Esophagus muscularis mucosa (tissue), 4 donors: ENCODE measurements at regions not wholly inside any gene's neighbourhood (a gene's known extent, or its start where the extent isn't known, plus 50 kb on each side); places are given as distances from the start of the nearest gene placed in this dataset.

Source experiments
- DNase-seq: peaks from one replicate; pipeline ENCODE4 v3.0.0-alpha.2; 2017; ENCODE audit errors: extremely low spot score
- H3K27ac ChIP-seq, 4 donors: fragments of 200-600 bp; sonication (generic); replicated peaks in 1 of 4; 1 replicate in 3 of 4; 2 replicates in 1 of 4; pipeline ENCODE4 v1.5.1; 2016 to 2019; ENCODE audit warnings: mild to moderate bottlenecking in 1 of 4
- H3K27me3 ChIP-seq, 4 donors: fragments of 200-600 bp; sonication (generic); one replicate each; pipeline versions ENCODE4 v1.5.1 to v1.6.0; 2016 to 2019
- H3K36me3 ChIP-seq, 4 donors: fragments of 200-600 bp; sonication (generic); one replicate each; pipeline ENCODE4 v1.5.1; 2016 to 2019
- H3K4me1 ChIP-seq, 4 donors: fragments of 200-600 bp; sonication (generic); one replicate each; pipeline ENCODE4 v1.5.1; 2016 to 2019
- H3K4me3 ChIP-seq, 4 donors: fragments of 200-600 bp; sonication (generic); 1 replicate in 2 of 4; 2 replicates in 2 of 4; pipeline ENCODE4 v1.5.1; 2016 to 2019; ENCODE audit warnings: mild to moderate bottlenecking in 4 of 4, moderate library complexity in 1 of 4
- H3K9me3 ChIP-seq, 4 donors: fragments of 200-600 bp; sonication (generic); 1 replicate in 3 of 4; 2 replicates in 1 of 4; pipeline ENCODE4 v1.5.1; 2016 to 2019
- EP300 ChIP-seq: sonication (generic); formaldehyde crosslinking; IDR thresholded peaks from one replicate; pipeline ENCODE4 v1.6.1; 2017; ENCODE audit warnings: antibody characterized with exemption
- POLR2A ChIP-seq: fragments of 450-650 bp; IDR thresholded peaks from one replicate; pipeline ENCODE4 v1.6.1; 2017; ENCODE audit warnings: antibody characterized with exemption, moderate library complexity, mild to moderate bottlenecking, low read depth
- POLR2AphosphoS5 ChIP-seq, 2 donors: sonication (generic); formaldehyde crosslinking; IDR thresholded peaks; one replicate each; pipeline ENCODE4 v1.6.1; 2017; ENCODE audit warnings: antibody characterized with exemption in 2 of 2
- WGBS: methylation state at CpG from one replicate; pipeline ENCODE4 v1.1.5; 2018; 5-methylcytosine and 5-hydroxymethylcytosine counted together
- intact Hi-C: fragments of 100-400 bp; cut with DNase I; formaldehyde crosslinking; loops from one replicate; pipeline ENCODE4 v1.15.1; 2023
- TF ChIP-seq, protein P1 (sequence below), 3 experiments: fragments of 200-600 bp in 2 of 3; fragments of 450-650 bp in 1 of 3; sonication (generic) in 2 of 3; IDR thresholded peaks; one replicate each; pipeline ENCODE4 v1.5.1; 2017 to 2019; ENCODE audit warnings: antibody characterized with exemption in 3 of 3, mild to moderate bottlenecking in 2 of 3, moderate library complexity in 1 of 3

GRCh38 chr3:176416870-176417269 lies 780.4 kb downstream of the TBL1XR1 start:
- Histone ChIP-seq H3K36me3 (no peaks in the 10 kb centered on the region), H3K4me3 (no peak overlapping the region), H3K9me3 (no peaks in the 10 kb centered on the region), H3K4me1 (no peaks in the 10 kb centered on the region), H3K27me3 (no peaks in the 10 kb centered on the region), H3K27ac (no peak overlapping the region)
- WGBS, result 87% methylated on average over 3 of the region's 3 CpGs
- intact Hi-C loops, result no loop called here
- no peak for DNase-seq
- no peak for TF ChIP-seq EP300
- no peak for TF ChIP-seq POLR2A
- TF ChIP-seq POLR2AphosphoS5 (IDR thresholded peaks at IDR 0.05), result no peak
- TF ChIP-seq, protein P1, sequence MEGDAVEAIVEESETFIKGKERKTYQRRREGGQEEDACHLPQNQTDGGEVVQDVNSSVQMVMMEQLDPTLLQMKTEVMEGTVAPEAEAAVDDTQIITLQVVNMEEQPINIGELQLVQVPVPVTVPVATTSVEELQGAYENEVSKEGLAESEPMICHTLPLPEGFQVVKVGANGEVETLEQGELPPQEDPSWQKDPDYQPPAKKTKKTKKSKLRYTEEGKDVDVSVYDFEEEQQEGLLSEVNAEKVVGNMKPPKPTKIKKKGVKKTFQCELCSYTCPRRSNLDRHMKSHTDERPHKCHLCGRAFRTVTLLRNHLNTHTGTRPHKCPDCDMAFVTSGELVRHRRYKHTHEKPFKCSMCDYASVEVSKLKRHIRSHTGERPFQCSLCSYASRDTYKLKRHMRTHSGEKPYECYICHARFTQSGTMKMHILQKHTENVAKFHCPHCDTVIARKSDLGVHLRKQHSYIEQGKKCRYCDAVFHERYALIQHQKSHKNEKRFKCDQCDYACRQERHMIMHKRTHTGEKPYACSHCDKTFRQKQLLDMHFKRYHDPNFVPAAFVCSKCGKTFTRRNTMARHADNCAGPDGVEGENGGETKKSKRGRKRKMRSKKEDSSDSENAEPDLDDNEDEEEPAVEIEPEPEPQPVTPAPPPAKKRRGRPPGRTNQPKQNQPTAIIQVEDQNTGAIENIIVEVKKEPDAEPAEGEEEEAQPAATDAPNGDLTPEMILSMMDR (IDR thresholded peaks at IDR 0.05), result no peak

- DNase-seq, result no peak
- no peaks in the 10 kb centered on the region for H3K27me3 ChIP-seq
- H3K4me3 ChIP-seq, result no peak overlapping the region
- no peak overlapping the region for H3K27ac ChIP-seq
- no peaks in the 10 kb centered on the region for H3K4me1 ChIP-seq
- H3K9me3 ChIP-seq, result no peaks in the 10 kb centered on the region
- WGBS, result 61% methylated on average over 4 of the region's 4 CpGs
- intact Hi-C loops, result no loop called here
- no peaks in the 10 kb centered on the region for H3K36me3 ChIP-seq
- TF ChIP-seq EP300, result no peak
- TF ChIP-seq, protein P1 (IDR thresholded peaks at IDR 0.05), result no peak
- TF ChIP-seq POLR2AphosphoS5 (IDR thresholded peaks at IDR 0.05), result no peak
- no peak for TF ChIP-seq POLR2A
Observed at GRCh38 chr3:176415661-176416295, 781.5 kb downstream of the TBL1XR1 start.

DNA sequence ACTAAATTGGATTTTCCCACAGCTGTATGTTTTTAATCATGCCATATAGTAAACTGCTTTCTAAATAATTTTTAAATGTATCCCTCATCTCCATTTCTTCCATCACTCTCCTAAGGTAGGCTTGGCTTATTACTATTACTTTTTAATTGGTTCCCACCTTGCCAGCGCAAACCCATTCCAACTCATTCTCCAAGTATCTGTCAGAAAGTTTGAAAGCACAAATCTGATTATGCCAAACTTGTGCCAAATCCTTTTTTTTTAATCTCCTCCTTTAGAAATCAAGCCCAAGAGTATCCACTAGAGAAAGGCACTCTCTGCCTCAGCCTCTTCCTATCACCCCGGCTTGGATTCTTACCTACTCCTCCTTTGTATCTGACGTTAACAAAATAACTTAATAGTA lies 784.5 kb downstream of the TBL1XR1 start:
- H3K9me3 ChIP-seq, result no peaks in the 10 kb centered on the region
- H3K36me3 ChIP-seq, result no peaks in the 10 kb centered on the region
- intact Hi-C loops, result no loop called here
- no peak overlapping the region for H3K4me3 ChIP-seq
- no peaks in the 10 kb centered on the region for H3K4me1 ChIP-seq
- no peak overlapping the region for H3K27ac ChIP-seq
- TF ChIP-seq POLR2AphosphoS5 (IDR thresholded peaks at IDR 0.05), result no peak
- no peak for TF ChIP-seq EP300
- TF ChIP-seq POLR2A, result no peak
- TF ChIP-seq, protein P1 (IDR thresholded peaks at IDR 0.05), result no peak
- 84% methylated on average over 3 of the region's 3 CpGs for WGBS
- DNase-seq, result no peak
- no peaks in the 10 kb centered on the region for H3K27me3 ChIP-seq

DNA sequence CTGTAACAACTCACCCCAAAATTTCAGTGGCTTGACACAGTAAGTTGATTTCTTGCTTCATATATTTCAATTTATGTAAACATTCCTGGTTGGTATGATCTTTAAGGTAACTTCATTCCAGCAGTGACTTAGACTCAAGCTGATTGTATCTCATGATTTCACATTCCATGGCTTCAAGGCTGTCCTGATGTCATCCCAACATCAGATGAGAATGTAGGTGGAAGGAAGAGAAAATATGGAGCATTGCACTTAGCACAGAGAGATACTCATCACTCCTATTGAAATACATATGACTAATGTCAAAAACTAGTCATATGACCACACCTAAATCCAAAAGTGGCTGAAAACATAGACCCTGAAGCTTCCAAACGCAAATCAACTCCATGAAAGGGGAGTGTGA lies 793.8 kb downstream of the TBL1XR1 start:
- no peaks in the 10 kb centered on the region for H3K27me3 ChIP-seq
- DNase-seq, result no peak
- no peaks in the 10 kb centered on the region for H3K36me3 ChIP-seq
- no peaks in the 10 kb centered on the region for H3K9me3 ChIP-seq
- intact Hi-C loops, result no loop called here
- WGBS, result 92% methylated on average over 1 of the region's 1 CpG
- TF ChIP-seq POLR2AphosphoS5 (IDR thresholded peaks at IDR 0.05), result no peak
- no peak for TF ChIP-seq EP300
- TF ChIP-seq, protein P1 (IDR thresholded peaks at IDR 0.05), result no peak
- TF ChIP-seq POLR2A, result no peak
- no peak overlapping the region for H3K27ac ChIP-seq
- H3K4me3 ChIP-seq, result no peak overlapping the region
- no peaks in the 10 kb centered on the region for H3K4me1 ChIP-seq

- WGBS, result 64% methylated on average over 3 of the region's 3 CpGs
- Histone ChIP-seq H3K36me3 (no peaks in the 10 kb centered on the region), H3K4me3 (no peak overlapping the region), H3K4me1 (no peaks in the 10 kb centered on the region), H3K27me3 (no peaks in the 10 kb centered on the region), H3K27ac (no peak overlapping the region), H3K9me3 (no peaks in the 10 kb centered on the region)
- DNase-seq, result no peak
- intact Hi-C loops, result no loop called here
- no peak for TF ChIP-seq EP300
- TF ChIP-seq POLR2AphosphoS5 (IDR thresholded peaks at IDR 0.05), result no peak
- TF ChIP-seq POLR2A, result no peak
- TF ChIP-seq, protein P1 (IDR thresholded peaks at IDR 0.05), result no peak
Observed at GRCh38 chr3:176401211-176401610, 796.1 kb downstream of the TBL1XR1 start.
